GM23338 (cell line): ENCODE measurements at regions not wholly inside any gene's neighbourhood (a gene's known extent, or its start where the extent isn't known, plus 50 kb on each side); places are given as distances from the start of the nearest gene placed in this dataset.

Source experiments
- ATAC-seq: fragments of 200-7000 bp; cut with Tn5 transposase; 3 replicates; pipeline ENCODE4 v1.9.1; 2020
- DNase-seq: peaks from one replicate; pipeline ENCODE4 v3.0.0-alpha.2; 2015; ENCODE audit warnings: low spot score
- H2AFZ ChIP-seq: fragments of 200-600 bp; sonication (generic); 2 replicates; pipeline ENCODE4 v1.8.0; 2016; ENCODE audit warnings: antibody characterized with exemption, mild to moderate bottlenecking, moderate library complexity
- H3F3A ChIP-seq: fragments of 200-600 bp; sonication (generic); replicated peaks from 2 replicates; pipeline ENCODE4 v1.8.0; 2017; ENCODE audit warnings: antibody characterized with exemption, mixed run types, low read depth
- H3K27ac ChIP-seq: fragments of 200-600 bp; sonication (generic); 2 replicates; pipeline ENCODE4 v1.6.1; 2016; ENCODE audit warnings: low read depth
- H3K27me3 ChIP-seq: fragments of 200-600 bp; sonication (generic); 2 replicates; pipeline ENCODE4 v1.8.0; 2016; ENCODE audit warnings: mild to moderate bottlenecking, mixed run types, moderate library complexity; ENCODE audit not compliant: insufficient read depth
- H3K36me3 ChIP-seq: fragments of 200-600 bp; sonication (generic); 2 replicates; pipeline ENCODE4 v1.8.0; 2016; ENCODE audit warnings: mild to moderate bottlenecking; ENCODE audit not compliant: insufficient read depth
- H3K4me1 ChIP-seq: fragments of 200-600 bp; sonication (generic); 2 replicates; pipeline ENCODE4 v1.8.0; 2016; ENCODE audit warnings: mild to moderate bottlenecking, moderate library complexity; ENCODE audit not compliant: insufficient read depth
- H3K4me2 ChIP-seq: fragments of 200-600 bp; sonication (generic); 2 replicates; pipeline ENCODE4 v1.7.1; 2017; ENCODE audit warnings: mixed run types
- H3K4me3 ChIP-seq: fragments of 200-600 bp; sonication (generic); 2 replicates; pipeline ENCODE4 v1.6.1; 2016; ENCODE audit warnings: mixed run types
- H3K79me2 ChIP-seq: fragments of 200-600 bp; sonication (generic); replicated peaks from 2 replicates; pipeline ENCODE4 v1.8.0; 2017; ENCODE audit warnings: mild to moderate bottlenecking; ENCODE audit not compliant: insufficient read depth
- H3K9me2 ChIP-seq: fragments of 200-600 bp; sonication (generic); 2 replicates; pipeline ENCODE4 v1.8.0; 2017; ENCODE audit not compliant: insufficient read depth
- H4K20me1 ChIP-seq: fragments of 200-600 bp; sonication (generic); replicated peaks from 2 replicates; pipeline ENCODE4 v1.8.0; 2017; ENCODE audit warnings: mild to moderate bottlenecking; ENCODE audit not compliant: insufficient read depth
- H3K27ac Mint-ChIP-seq: 2 replicates; pipeline ENCODE4 v1.8.0; 2020; ENCODE audit warnings: inconsistent platforms, mild to moderate bottlenecking, moderate library complexity, mixed read lengths
- H3K27me3 Mint-ChIP-seq: 3 replicates; pipeline ENCODE4 v1.8.0; 2022; ENCODE audit warnings: low read depth, mild to moderate bottlenecking, moderate library complexity, mixed read lengths, inconsistent platforms; ENCODE audit not compliant: insufficient read depth, poor library complexity
- H3K36me3 Mint-ChIP-seq: 3 replicates; pipeline ENCODE4 v1.8.0; 2021; ENCODE audit warnings: low read depth, mild to moderate bottlenecking, inconsistent platforms, moderate library complexity, mixed read lengths
- H3K4me1 Mint-ChIP-seq: 3 replicates; pipeline ENCODE4 v1.8.0; 2020; ENCODE audit warnings: mild to moderate bottlenecking, inconsistent platforms, mixed read lengths
- H3K4me3 Mint-ChIP-seq: 3 replicates; pipeline ENCODE4 v1.8.0; 2021; ENCODE audit warnings: moderate library complexity, mild to moderate bottlenecking, inconsistent platforms, mixed read lengths
- H3K9me3 Mint-ChIP-seq: 3 replicates; pipeline ENCODE4 v1.8.0; 2020; ENCODE audit warnings: moderate library complexity, mild to moderate bottlenecking, inconsistent platforms, mixed read lengths
- CTCF ChIP-seq, 2 experiments: fragments of 200-600 bp in 1 of 2; sonication (generic) in 1 of 2; conservative IDR thresholded peaks; 2 replicates each; pipeline versions ENCODE4 v1.5.1 to v1.6.1; 2016 to 2017; ENCODE audit warnings: antibody characterized with exemption in 2 of 2, low read depth in 2 of 2, mild to moderate bottlenecking in 2 of 2, moderate library complexity in 1 of 2
- ETS1 ChIP-seq: IDR thresholded peaks from 2 replicates; pipeline ENCODE4 v1.6.1; 2016; ENCODE audit warnings: antibody characterized with exemption
- STAT1 ChIP-seq: IDR thresholded peaks from one replicate; pipeline ENCODE4 v1.6.1; 2016; ENCODE audit warnings: antibody characterized with exemption; ENCODE audit not compliant: unreplicated experiment
- ZNF114 ChIP-seq: fragments of 250-450 bp; sonication (Bioruptor Pico); IDR thresholded peaks from 2 replicates; pipeline ENCODE4 v1.5.0; 2020; ENCODE audit warnings: mild to moderate bottlenecking, moderate library complexity
- ZNF462 ChIP-seq: fragments of 250-450 bp; sonication (Bioruptor Pico); IDR thresholded peaks from 2 replicates; pipeline ENCODE4 v1.5.0; 2020; ENCODE audit warnings: mild to moderate bottlenecking, moderate library complexity

GRCh38 chr2:144237830-144238627, 281.9 kb downstream of the ZEB2 start (continued):
- TF ChIP-seq ZNF462 (CRISPR knock-in tag): no peak

GRCh38 chr2:144237108-144237507, 282.8 kb downstream of the ZEB2 start:
- H3K4me3 ChIP-seq: no peak overlapping the region
- ATAC-seq (no peak), DNase-seq (no peak)
- Mint-ChIP-seq H3K36me3 (no peaks in the 10 kb centered on the region), H3K4me1 (peaks cover 67% of the 10 kb centered on the region), H3K4me3 (no peak overlapping the region), H3K27me3 (no peaks in the 10 kb centered on the region), H3K27ac (no peak overlapping the region), H3K9me3 (no peaks in the 10 kb centered on the region)
- H3K79me2 ChIP-seq: no peaks in the 10 kb centered on the region
- peaks cover 44% of the 10 kb centered on the region for H3K4me1 ChIP-seq
- H3F3A ChIP-seq: no peaks in the 10 kb centered on the region
- H3K36me3 ChIP-seq: no peaks in the 10 kb centered on the region
- no peak overlapping the region for H3K4me2 ChIP-seq
- H3K9me2 ChIP-seq: no peaks in the 10 kb centered on the region
- H3K27ac ChIP-seq: no peak overlapping the region
- H3K27me3 ChIP-seq: no peaks in the 10 kb centered on the region
- no peak overlapping the region for H2AFZ ChIP-seq
- no peaks in the 10 kb centered on the region for H4K20me1 ChIP-seq
- TF ChIP-seq CTCF (conservative IDR thresholded peaks at IDR 0.05; ENCODE audit: low read depth in 2 of 2) (no peak), ETS1 (no peak), ZNF114 (CRISPR knock-in tag) (no peak), STAT1 (no peak), ZNF462 (CRISPR knock-in tag) (no peak)
